ENCODE measurements at regions not wholly inside any gene's neighbourhood (a gene's known extent, or its start where the extent isn't known, plus 50 kb on each side); places are given as distances from the start of the nearest gene placed in this dataset.

GRCh38 chr2:76501641-76502040 is 790.9 kb upstream of the GCFC2 start:
- Histone ChIP-seq H3K27ac (no peak overlapping the region), H3K4me1 (ENCODE audit: control insufficient read depth in 1 of 2, insufficient read depth in 1 of 2, low read depth in 1 of 2, low read length in 1 of 2) (no peaks in the 10 kb centered on the region), H3K27me3 (no peaks in the 10 kb centered on the region), H3K36me3 (no peaks in the 10 kb centered on the region), H3K4me3 (ENCODE audit: low read depth in 1 of 2, low read length in 1 of 2) (no peak overlapping the region), H3K9me3 (no peaks in the 10 kb centered on the region)
- TF ChIP-seq CTCF (IDR thresholded peaks at IDR 0.05), result no peak

GRCh38 chr2:76498360-76498759 is 787.6 kb upstream of the GCFC2 start:
- Histone ChIP-seq H3K36me3 (no peaks in the 10 kb centered on the region), H3K27ac (no peak overlapping the region), H3K4me1 (ENCODE audit: control insufficient read depth in 1 of 2, insufficient read depth in 1 of 2, low read depth in 1 of 2, low read length in 1 of 2) (no peaks in the 10 kb centered on the region), H3K4me3 (ENCODE audit: low read depth in 1 of 2, low read length in 1 of 2) (no peak overlapping the region), H3K9me3 (no peaks in the 10 kb centered on the region), H3K27me3 (no peaks in the 10 kb centered on the region)
- TF ChIP-seq CTCF (IDR thresholded peaks at IDR 0.05), result no peak

- Histone ChIP-seq H3K27ac (no peak overlapping the region), H3K4me3 (ENCODE audit: low read depth in 1 of 2, low read length in 1 of 2) (no peak overlapping the region), H3K36me3 (no peaks in the 10 kb centered on the region), H3K9me3 (no peaks in the 10 kb centered on the region), H3K4me1 (ENCODE audit: control insufficient read depth in 1 of 2, insufficient read depth in 1 of 2, low read depth in 1 of 2, low read length in 1 of 2) (no peaks in the 10 kb centered on the region), H3K27me3 (no peaks in the 10 kb centered on the region)
- no peak for TF ChIP-seq CTCF (IDR thresholded peaks at IDR 0.05)
Observed at GRCh38 chr2:76491503-76491902, 780.8 kb upstream of the GCFC2 start.

- no peaks in the 10 kb centered on the region for H3K9me3 ChIP-seq
- H3K4me3 ChIP-seq (ENCODE audit: low read depth in 1 of 2, low read length in 1 of 2), result no peak overlapping the region
- no peak for TF ChIP-seq CTCF (IDR thresholded peaks at IDR 0.05)
- no peak overlapping the region for H3K27ac ChIP-seq
- H3K27me3 ChIP-seq, result no peaks in the 10 kb centered on the region
- no peaks in the 10 kb centered on the region for H3K4me1 ChIP-seq (ENCODE audit: control insufficient read depth in 1 of 2, insufficient read depth in 1 of 2, low read depth in 1 of 2, low read length in 1 of 2)
- no peaks in the 10 kb centered on the region for H3K36me3 ChIP-seq
Observed at GRCh38 chr2:76478266-76479035, 767.7 kb upstream of the GCFC2 start.

GRCh38 chr2:76472946-76473345 is 762.2 kb upstream of the GCFC2 start:
- H3K36me3 ChIP-seq, result no peaks in the 10 kb centered on the region
- no peaks in the 10 kb centered on the region for H3K27me3 ChIP-seq
- H3K27ac ChIP-seq, result no peak overlapping the region
- no peak overlapping the region for H3K4me3 ChIP-seq (ENCODE audit: low read depth in 1 of 2, low read length in 1 of 2)
- H3K9me3 ChIP-seq, result no peaks in the 10 kb centered on the region
- H3K4me1 ChIP-seq (ENCODE audit: control insufficient read depth in 1 of 2, insufficient read depth in 1 of 2, low read depth in 1 of 2, low read length in 1 of 2), result no peaks in the 10 kb centered on the region
- TF ChIP-seq CTCF (IDR thresholded peaks at IDR 0.05), result no peak

Measured in neutrophil (primary cell).